CD4-positive, alpha-beta T cell treated with Interleukin-15 for 4 hours (primary cell): ENCODE measurements at regions not wholly inside any gene's neighbourhood (a gene's known extent, or its start where the extent isn't known, plus 50 kb on each side); places are given as distances from the start of the nearest gene placed in this dataset.

Experiments
- DNase-seq: peaks from one replicate; pipeline ENCODE4 v3.0.0-alpha.2; 2020; ENCODE audit warnings: low spot score

- no peak for DNase-seq
Measured at GRCh38 chr6:19035461-19036195, 648.5 kb downstream of the RNF144B start.

GRCh38 chr6:19036196-19036555, 649.0 kb downstream of the RNF144B start:
- no peak for DNase-seq

DNA sequence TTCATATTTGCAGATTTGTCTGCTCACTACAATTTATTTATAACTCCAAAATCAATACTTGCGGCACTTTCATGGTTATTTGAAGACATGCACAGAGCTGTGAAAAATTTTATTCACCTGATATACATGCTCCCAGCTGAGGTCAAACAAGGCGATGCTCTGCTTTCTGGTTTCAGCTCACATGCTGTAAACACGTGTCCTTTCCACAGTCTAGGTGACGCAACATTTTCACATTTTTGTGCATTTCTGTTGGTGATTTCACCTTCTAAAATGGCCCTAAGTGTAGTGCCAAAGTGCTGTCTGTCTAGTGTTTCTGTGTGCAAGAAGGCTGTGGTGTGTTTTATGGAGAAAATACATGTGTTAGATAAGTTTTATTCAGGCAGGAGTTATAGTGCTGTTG, 650.5 kb downstream of the RNF144B start:
- no peak for DNase-seq

GRCh38 chr6:19039287-19039686, 652.1 kb downstream of the RNF144B start:
- DNase-seq = no peak

- no peak for DNase-seq
Measured at GRCh38 chr6:19041906-19042305, 654.8 kb downstream of the RNF144B start.

DNA sequence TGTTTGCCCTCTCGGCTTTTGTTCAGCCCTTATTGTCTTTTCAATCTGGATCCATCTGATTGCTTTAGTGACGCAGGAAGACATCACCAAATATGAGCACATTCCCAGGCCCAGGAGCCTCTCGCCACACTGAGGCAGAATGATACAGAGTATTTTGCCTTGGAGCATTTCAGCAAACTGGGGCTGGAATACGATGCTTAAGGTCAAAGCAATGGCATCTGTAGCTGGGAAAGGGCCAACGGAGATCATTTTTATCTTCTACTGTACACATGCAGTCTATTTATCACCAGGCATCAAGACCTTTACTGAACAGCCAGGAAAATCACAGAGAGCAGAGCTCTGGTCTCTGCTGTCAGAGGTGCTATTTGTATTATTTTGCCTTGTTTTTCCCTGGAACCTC, 655.3 kb downstream of the RNF144B start:
- no peak for DNase-seq

- DNase-seq = no peak
Measured at GRCh38 chr6:19050765-19051164, 663.6 kb downstream of the RNF144B start.

DNA sequence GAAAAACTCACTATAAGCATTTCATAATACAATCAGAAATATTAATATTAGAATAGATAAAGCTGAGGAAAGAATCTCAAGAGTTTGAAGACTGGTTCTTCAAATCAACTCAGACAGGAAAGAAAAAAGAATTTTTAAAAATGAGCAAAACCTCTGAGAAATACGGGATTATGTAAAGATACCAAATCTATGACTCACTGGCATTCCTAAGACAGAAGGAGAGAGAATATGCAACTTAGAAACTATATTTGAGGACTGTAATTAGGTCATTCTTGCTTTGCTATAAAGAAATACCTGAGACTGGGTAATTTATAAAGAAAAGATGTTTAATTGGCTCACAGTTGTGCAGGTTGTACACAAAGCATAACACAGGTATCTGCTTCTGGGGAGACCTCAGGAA, 665.1 kb downstream of the RNF144B start:
- DNase-seq = no peak

- no peak for DNase-seq
Measured at GRCh38 chr6:19059102-19059501, 672.0 kb downstream of the RNF144B start.

GRCh38 chr6:19067165-19067564, 680.0 kb downstream of the RNF144B start:
- DNase-seq = no peak

- no peak for DNase-seq
Measured at GRCh38 chr6:19070520-19070919, 683.4 kb downstream of the RNF144B start.

- no peak for DNase-seq
Measured at GRCh38 chr6:19083801-19084200, 696.7 kb downstream of the RNF144B start.

DNA sequence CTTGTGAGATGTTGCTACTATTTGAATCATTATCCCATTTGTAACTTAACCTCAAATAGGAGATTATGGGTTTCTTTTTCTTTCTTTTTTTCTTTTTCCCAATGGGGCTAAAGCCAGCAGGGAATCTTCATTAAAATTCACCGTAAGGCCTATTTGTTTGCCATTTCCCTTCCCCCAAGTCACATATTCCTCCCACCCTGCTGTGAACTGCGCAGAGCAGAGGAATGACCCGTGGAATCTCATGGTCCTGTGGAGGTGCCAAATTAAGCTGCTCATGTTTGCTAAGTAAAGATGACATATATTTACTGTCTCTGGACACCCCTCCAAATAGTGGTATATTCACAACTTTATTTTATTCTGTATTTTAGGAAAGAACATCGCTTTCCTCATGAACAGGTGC, 699.3 kb downstream of the RNF144B start:
- no peak for DNase-seq

- DNase-seq = no peak
Measured at GRCh38 chr6:19087296-19087695, 700.1 kb downstream of the RNF144B start.

- DNase-seq = no peak
Measured at GRCh38 chr6:19087897-19088296, 700.7 kb downstream of the RNF144B start.

- DNase-seq = no peak
Measured at GRCh38 chr6:19100752-19101151, 713.6 kb downstream of the RNF144B start.

DNA sequence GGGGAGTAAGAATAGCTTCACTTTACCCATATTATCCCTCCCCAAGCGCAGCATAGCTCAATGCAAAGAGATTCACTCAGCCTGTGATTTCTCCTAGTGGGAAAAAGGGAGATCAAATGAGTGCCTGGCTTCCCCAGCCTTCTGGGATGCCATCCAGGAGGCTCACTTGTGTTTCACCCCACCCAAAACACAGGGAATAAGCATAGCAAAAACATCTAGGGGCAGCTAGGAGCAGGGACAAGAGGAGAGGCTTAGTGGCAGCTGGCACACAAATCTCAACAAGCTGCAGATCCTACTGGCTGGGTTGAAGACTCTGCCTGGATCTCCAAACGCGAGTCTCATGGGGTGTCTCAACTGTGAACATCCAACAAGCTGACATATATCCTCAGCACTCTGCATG, 715.8 kb downstream of the RNF144B start:
- no peak for DNase-seq

DNA sequence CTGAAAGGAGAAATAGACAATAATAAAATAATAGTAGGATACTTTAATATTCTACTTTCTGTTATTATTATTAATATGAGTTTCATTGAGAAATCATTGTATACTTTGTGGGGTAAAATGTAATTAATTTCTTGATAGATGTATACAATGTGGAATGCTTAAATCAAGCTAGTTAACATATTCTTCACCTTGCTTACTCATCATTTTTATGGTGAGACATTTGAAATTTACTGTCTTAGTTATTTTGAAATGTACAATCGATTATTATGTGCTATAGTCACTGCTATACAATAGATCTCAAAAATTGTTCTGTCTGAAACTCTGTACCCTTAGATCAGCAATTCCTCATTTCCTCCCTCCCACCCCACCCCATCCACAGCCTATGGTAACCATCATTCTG, 720.3 kb downstream of the RNF144B start:
- DNase-seq = no peak

DNA sequence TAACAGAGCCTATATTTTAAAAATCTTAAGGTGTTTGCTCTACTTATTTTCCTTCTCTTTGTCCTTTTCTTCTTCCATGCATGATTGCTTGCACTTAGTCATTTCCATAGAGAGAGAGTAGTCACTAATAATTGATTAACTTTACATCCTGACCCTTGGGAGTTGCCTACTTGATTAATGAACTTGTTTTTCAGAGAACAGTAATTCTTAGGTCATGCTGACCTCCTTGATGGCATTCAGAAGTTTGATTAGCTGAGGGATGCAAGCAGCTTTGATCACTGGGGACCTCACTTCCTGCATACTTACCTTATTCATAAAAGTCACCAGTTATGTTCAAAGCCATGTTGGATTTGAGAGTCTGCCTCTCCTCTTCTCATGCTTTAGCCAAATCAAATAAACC, 715.6 kb upstream of the ID4 start:
- DNase-seq = no peak

DNA sequence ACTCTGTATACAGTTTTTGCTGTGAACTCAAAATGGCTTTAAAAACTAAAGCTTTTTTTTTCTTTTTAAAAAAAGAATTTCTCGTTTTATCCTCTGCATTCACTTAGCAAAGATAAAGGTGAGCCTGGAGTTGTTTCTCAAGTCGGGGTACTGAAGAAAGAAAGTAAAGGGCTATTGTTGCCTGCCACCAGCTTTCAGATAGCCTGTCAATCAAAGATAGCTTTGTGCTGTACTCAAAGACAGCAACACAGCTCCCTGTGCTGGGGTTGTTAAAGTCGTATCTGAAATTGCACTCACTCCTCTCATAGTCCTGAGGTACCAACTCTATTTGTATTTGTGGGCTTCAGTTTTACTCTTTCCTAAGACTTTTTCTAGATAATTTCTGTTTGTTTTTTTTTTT, 710.1 kb upstream of the ID4 start:
- DNase-seq = no peak

GRCh38 chr6:19128701-19129100, 708.5 kb upstream of the ID4 start:
- DNase-seq = no peak

- DNase-seq = no peak
Measured at GRCh38 chr6:19135706-19136105, 701.5 kb upstream of the ID4 start.

DNA sequence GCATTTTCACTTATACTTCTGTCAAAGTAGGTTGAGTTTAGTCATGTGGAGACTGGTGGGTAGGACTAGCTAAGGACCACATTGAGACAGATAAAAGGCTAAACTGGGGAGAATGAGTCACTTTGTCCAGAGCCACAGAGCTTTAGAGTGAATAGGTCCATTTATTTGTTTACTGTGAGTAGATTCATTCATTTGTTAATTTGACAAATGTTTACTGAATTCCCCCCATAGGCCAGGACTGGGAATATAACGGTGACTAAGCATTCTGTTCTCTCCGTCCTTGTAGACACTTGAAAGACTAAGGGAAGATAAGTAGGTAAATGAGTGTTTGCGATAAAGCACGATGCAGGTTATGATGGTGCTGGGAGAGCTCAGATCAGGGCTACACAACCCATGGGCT, 699.7 kb upstream of the ID4 start:
- no peak for DNase-seq

GRCh38 chr6:19142275-19142674, 694.9 kb upstream of the ID4 start:
- DNase-seq = no peak

- no peak for DNase-seq
Measured at GRCh38 chr6:19150307-19150706, 686.9 kb upstream of the ID4 start.
